ENCODE measurements at regions not wholly inside any gene's neighbourhood (a gene's known extent, or its start where the extent isn't known, plus 50 kb on each side); places are given as distances from the start of the nearest gene placed in this dataset.

DNA sequence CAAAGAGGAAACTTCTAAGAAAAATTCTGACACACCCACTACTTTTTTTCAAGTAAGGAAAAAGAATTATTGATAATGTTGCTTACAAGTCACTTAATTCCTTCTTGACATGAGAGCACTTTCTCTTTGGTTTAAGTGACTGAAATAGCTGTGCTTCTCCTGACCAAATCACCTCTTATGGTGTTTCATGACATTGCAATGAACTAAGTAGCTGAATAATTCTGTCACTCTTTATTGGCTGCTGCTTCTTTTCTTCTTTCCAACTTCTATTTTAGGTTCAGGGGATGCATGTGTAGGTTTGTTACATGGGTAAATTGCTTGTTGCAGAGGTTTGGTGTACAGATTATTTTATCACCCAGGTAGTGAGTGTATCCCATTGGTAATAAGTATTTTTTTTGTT, 447.6 kb upstream of the NETO1 start:
- DNase-seq (ENCODE audit: low read depth), result no peak

DNA sequence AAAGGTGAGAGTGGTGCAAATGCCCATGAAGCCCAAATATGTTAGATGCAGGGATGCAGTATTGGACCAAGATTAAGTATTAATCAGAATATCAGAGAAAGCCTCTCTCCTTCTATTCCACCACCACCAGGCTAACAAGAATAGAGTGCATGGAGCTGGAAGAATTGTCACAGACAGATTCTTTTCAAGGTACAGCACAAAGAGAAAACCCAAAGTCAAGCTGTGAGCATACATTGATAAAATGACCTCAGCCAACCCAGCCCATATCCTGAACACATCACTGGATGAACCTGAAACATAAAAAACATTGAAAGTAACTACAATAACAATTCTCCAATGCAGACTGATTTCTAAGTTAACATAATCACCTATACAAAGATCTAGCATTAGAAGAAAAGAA, 445.7 kb upstream of the NETO1 start:
- no peak for DNase-seq (ENCODE audit: low read depth)

DNA sequence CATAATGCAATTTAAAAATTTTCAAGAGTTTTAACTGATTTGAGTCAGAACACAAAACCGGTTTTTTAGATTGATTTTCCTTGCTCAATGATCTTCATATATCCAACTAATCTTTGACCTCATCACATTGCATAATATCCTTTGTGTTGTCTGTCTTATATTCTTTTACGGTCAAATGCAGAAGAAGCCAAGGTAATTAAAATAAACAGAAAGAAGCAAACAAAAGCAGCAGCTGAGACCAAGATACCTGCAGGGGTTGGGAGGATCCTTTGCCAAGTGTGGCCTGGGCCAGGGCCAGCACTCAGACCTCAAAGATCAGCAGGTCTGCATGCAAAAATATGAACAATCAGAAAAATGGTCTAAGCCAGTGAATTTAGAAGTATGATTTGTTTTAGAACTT, 428.9 kb upstream of the NETO1 start:
- DNase-seq (ENCODE audit: low read depth), result no peak

DNA sequence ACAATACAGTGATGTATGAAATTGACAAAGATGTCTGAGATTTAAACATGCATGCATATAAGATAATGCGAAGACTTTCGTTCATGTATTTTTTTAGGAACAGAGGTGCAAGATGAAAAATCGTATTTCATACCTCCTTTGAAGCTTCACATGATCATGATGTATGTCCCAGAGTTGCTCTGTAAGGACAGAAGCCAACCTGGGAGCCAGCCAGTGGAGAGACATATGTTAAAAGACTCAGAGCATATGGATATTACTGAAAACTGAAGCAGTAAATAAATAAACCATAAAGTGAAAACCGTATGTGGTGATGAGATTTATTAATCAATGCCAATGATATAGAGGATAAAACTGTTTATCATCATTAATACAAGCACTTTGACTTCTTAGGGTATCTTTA, 424.4 kb upstream of the NETO1 start:
- DNase-seq (ENCODE audit: low read depth), result no peak

DNA sequence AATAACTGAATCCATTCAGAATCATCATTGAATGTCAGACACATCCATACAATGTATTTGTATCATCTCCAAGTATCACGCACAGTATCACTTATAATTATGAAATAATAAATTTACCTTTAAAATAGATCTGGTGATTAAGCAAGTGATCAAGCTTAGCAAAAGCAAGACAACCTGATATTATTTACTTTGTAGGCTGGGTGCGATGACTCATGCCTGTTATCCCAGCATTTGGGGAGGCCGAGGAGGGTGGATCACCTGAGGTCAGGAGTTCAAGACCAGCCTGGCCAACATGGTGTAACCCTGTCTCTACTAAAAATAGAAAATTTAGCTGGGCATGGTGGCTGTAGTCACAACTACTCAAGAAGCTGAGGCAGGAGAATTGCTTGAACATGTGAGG, 421.0 kb upstream of the NETO1 start:
- DNase-seq (ENCODE audit: low read depth), result no peak

DNA sequence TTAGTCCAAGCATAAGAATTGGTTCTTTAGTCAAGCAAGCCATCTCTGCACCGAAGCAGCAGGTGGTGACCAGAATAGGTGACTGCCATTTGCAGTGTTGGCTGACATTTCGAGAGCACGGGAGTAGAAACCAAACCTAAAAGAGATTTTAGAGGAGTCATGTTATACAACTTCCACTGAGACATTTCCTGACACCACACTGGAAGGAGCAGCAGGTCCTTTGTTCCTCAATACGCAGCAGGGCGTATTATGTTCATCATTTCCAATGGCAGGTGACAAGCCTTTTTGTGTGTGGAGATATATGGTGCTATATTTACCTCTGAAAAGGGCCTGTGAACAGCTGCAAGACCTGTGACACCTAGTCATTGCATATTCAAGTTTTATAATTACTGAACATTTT, 418.8 kb upstream of the NETO1 start:
- no peak for DNase-seq (ENCODE audit: low read depth)

DNA sequence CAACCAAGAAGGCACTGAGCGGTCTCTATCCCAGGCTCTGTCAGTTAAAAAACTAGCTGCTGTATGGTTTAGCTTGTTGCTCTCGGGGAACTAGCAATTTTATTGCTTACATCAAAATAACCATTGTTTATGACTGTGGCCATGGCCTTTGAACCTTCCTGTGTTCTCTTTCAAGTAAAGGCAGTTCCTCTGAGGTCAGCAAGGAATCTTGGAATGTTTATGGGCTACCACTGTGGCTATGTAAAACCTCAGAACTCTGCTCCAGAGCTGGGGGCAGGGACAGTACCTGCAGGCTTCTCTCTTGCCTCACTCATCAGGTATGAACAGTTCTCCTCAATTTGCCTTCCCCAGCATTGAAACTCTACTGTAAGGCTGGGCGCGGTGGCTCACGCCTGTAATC, 416.0 kb upstream of the NETO1 start:
- no peak for DNase-seq (ENCODE audit: low read depth)

DNA sequence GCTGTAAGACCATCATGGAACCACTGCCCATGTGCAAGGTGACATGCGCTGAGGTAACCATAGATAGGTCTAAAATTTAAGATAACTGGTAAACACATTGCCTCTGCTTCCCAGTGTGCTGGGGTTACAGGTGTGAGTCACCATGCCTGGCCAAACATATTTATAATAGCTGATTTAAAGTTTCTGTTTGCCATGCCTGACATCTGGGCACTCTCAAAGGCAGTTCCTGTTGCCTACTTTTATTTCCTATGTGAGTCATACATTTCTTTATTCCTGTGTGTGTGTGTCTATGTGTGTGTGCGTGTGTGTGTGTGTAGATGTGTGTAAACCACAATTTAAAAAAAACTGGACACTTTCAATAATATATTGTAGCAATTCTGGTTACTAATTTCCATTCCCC, 415.2 kb upstream of the NETO1 start:
- no peak for DNase-seq (ENCODE audit: low read depth)

DNA sequence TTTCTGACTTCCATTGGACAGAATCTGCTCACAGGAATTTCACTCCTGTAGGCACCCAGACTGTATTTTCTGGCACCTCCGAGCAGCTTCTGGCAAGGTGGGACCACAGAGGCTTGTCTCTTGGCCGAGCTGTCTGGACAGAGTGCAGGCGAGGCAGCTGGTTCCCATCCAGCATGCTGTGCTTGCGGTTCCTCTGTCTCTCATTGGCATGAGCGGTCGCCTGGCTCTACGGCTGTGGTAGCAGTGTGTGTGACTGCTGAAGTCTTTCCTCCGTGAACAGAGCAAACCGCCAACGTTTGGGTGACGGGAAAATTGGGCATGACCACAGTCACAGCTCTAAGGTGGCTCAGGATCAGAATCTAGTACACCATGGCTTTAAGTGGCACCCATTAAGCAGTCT, 411.7 kb upstream of the NETO1 start:
- no peak for DNase-seq (ENCODE audit: low read depth)

DNA sequence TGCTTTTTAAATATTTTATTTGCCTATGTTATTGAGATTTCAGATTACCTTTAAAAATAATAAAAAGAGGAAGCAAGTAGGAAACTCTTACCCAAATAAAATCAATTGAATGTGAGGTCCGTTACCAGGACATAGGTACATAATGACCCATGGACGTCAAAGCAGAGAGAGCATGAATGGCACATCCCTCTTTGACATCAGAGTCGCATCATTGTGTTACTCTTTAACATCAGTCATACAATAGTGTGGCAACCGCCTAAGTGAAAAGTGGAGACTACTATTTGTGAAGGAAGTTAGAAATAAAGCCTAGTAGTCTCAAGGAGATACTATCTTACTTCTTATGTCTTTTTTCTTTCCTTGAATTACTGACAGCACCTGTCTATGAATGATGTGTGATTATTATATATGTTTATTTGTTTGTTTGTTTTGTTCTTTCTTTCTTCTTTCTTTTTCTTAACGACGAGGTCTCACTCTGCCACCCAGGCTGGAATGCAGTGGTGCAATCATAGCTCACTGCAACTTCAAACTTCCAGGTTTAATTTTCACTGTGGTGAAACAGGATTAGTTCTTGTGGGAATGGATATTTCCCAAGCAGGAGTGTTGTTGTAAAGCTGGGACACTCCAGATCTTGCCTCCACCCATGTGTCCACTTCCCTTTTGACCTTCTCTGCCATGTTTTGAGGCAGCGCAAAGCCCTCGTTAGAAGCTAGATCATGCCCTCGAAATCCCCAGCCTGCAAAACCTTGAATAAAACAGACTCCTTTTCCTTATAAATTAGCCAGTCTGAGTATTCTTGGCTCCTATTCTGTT, 407.2 kb upstream of the NETO1 start:
- DNase-seq (ENCODE audit: low read depth), result no peak

DNA sequence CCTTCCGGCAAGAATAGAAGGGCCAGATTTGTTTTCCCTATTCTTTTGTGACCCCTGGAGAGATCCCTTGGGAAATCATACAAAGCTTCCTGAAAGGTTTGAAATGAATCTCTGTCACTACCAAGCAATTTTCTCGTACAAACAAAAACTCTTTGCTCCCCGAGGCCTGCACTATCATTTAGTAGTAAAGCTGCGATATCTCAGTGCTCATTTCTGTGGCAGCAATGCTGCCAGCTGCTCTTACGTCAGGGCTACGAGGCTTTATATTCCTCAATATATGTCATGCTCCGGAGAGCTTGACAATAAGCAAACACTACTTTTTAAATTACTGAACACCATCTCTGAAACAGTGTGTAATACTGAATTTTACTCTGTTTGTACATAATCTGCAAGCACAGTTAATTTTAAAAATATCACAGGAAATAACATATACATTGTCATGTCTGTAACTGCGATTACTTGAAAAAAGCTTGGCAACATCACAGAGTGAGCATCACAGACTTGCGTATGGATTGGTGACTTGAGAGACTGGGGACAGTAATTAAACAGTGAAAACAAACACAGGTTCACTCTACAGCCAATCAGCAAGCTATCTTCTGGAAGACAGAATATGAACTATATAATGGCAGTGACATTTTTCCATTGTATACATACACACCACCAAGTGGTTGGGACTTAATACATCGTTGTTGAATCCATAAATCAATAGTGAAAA, 403.3 kb upstream of the NETO1 start:
- DNase-seq (ENCODE audit: low read depth), result no peak

DNA sequence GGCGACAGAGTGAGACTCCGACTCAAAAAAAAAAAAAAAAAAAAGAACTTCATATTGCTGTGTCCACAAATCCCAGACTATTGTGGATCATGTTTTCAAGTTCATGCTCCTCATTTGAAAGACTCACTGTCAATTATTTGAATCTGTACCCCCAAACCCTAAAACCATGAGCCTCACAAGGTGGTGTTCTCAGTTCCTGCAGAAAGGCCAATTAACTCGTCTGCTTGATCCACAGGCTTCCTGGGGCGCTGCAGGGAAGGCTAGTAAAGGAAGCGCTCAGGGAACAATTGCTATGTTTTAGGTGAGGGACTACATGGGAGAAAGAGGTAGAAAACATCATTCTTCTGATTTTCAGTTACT, 396.8 kb upstream of the NETO1 start:
- no peak for DNase-seq (ENCODE audit: low read depth)

DNA sequence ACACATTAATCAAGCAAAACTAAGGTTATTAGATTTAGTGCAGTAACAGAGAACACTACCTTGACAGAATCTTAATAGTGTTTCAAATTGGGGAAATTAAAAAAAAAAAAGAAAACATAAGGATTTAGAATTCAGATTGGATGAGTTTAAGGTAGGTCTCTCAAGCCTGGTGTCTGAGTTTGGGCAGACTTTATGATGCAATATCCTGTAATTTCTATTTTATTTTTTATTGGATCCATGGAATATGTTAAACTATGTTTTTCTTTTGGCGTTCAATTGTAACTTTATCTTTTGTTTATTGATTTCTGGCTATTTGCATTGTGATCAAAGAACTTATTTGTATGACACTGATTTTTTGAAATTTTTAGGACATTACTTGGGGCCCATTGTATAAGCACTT, 394.1 kb upstream of the NETO1 start:
- no peak for DNase-seq (ENCODE audit: low read depth)

DNA sequence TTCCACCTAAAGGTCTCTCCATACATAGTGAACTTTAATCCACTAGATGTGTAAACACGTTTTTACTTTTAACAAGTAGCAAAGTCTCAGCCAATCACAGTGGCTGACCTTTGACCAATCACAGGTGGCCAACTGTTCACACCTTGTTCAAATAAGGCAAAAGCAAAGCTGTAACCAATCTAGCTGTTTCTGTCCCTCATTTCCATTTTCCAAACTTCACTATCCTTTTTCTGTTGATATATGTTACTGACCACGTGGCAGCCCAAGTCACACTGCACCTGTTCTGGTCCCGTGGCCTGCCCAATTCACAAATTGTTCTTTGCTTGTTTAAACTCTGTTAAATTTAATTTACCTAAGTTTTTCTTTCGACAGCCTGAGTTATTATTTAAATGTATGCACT, 393.5 kb upstream of the NETO1 start:
- DNase-seq (ENCODE audit: low read depth), result no peak

DNA sequence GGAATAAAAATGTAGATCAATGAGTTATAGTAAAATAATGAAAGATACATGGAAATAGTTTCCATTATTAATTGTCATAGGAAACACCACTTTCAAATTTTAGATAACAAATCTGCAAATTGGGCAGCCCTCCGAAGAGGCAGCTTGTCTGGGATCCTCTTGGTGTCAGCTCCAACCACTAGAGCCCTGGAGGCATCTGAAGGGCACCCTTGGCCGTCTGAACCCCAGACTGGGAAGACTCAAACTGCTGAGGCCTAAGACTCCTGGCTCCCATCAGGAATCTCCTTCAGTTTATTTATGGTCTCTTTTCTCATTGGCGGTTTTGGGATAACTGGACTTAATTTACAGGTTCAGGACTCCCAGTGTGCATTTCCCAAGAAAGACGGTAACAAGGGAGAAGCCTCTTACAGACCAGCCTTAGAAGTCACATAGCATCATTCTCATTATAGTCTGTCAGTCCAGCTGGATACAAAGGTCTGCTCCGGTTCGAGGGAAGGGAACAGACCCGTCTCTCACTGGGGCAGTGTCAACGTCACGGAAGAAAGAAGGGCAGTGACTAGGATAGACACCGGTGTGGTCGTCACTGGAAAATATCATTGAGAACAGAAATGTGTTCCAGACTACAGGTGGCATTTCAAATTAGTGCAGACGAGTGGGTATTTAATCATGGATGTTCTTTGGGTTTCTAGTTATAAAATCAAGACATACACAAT, 390.7 kb upstream of the NETO1 start:
- no peak for DNase-seq (ENCODE audit: low read depth)

DNA sequence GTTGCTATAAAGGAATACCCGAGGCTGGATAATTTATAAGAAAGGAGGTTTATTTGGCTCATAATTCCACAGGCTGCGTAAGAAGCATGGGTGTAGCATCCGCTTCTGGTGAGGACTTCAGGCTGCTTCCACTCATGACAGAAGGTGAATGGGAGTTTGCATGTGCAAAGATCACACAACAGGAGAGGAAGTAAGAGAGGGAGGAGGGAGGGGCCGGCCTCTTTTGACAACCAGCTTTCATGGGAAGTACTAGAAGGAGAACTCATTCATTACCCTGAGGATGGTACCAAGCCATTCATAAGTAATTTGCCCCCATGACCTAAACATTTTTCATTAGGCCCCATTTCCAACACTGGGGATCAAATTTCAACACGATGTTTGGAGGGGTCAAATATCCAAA, 386.8 kb upstream of the NETO1 start:
- no peak for DNase-seq (ENCODE audit: low read depth)

DNA sequence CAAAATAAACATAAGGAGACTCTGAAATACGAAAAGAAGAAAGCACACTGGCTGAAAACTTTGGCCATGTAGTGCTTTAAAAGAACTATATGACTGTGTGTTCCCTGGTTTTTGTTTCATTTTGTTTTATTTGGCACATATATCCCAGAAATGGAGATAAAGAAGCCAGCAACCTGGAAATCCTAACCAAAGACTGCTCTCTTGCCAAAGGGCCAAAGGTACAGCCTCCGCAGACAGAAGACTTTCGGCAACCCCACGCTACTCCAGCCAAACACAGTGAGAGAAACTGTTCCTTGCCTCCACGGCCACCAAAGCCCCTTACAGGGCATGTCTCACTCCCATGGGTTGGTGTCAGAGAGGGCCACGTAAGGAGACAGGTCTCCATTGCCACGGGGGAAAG, 381.2 kb upstream of the NETO1 start:
- no peak for DNase-seq (ENCODE audit: low read depth)

DNA sequence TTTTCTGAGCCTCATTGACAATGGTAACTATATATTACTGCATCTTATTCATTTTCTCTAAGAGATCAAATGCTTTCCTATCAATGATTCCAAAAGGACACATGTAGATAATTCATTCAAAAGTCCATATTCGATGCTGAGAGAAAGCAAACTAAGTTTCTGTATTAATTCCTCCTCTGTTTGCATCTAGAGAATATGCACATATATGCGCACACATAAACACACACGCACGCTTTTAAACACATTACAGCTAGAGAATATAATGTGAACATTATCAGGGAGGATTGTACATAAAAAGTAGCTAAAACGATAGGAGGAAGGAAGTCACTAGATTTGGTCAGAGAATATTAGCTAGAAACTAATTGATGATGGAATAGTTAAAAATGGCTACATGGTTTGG, 379.0 kb upstream of the NETO1 start:
- DNase-seq (ENCODE audit: low read depth), result no peak

DNA sequence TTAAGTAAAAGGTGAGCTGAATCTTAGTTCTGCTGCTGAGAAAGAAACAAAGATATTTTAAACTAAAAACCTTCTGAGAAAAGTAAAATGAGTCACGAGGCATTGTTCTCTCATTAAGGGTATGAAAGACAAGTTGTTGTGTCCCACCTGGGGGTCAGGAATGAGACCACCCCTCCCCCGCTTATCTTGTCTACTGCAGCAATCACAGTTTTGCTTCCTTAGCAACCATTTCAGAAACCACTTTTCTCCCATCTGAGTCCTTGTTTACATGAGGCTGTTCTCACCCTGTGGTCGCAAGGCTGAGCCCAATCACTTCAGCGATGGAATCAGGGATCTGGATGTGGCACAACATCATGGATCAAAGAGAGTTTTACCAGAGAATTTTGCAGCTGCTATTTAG, 377.6 kb upstream of the NETO1 start:
- DNase-seq (ENCODE audit: low read depth), result no peak

DNA sequence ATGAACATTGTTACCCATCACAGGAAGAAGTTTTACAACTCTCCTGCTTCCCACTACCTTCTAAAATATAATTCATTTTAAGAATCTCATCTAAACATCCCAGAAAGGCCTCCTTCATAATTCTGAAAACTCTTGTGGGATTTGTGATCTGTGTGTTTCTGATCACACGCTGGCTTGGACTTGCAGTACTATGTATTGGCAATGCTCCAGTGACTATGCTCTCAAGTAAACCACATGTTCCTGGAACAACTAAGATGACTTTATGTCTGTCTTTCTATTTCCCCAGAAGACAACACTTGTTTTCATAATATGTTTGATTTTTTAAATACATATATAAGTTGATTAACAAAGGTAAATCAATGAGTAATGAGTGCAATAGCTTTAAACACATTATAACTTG, 376.6 kb upstream of the NETO1 start:
- DNase-seq (ENCODE audit: low read depth), result no peak

DNA sequence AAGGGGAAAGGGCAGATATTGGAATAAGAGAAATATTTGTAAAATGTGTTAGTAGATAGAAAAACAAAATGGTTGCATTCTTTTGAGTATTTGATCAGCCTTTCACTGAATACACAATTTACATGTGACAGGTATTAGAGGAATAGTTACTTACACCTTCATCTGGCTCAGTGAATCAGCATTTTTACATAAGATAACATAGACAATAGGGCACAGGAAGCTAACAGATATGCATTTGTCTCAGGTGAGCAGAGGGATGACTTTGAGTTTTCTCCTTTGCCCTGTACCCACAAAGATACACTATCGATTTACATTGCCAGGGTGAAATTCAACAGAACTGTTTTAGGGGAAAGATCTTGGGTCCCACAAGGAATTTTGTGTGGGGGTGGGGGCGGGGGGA, 373.1 kb upstream of the NETO1 start:
- DNase-seq (ENCODE audit: low read depth), result no peak

DNA sequence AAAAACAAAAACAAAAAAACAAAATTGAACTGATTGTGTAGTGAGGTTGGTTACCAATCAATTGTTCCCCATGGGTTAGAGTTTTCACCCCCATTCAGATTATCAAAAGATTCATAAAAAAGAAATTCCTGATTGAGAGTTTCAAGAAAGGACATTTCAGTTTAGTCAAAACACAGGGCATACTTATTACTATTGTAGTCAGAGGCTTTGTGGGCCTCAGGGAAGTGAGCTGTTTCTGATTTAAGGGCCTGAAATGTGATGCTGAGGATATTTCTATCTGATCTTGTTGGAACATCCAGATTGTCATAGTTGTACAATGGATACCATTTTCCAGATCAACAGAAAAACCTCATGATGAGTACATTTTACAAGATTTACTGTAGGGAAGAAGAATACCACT, 368.1 kb upstream of the NETO1 start:
- no peak for DNase-seq (ENCODE audit: low read depth)

DNA sequence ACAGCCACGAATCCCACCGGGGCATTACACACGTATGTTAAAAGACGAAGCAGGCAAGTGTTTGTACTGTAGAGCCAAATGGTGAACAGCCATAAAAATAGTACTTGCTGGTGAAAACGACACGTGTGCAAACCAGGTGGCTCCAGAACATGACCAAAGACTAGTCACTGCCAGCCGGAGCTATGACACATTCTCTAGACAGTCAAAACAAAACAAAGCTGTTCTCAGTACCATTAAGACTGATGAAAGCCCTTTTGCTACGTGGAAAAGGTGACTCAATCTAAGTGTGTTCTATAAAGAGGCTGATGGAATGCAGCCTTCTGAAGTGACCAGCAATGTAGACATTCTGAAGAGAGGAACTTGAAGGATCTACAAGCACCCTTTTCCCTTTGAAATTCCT, 367.7 kb upstream of the NETO1 start:
- no peak for DNase-seq (ENCODE audit: low read depth)
